HS-27A (cell line): ENCODE measurements at regions not wholly inside any gene's neighbourhood (a gene's known extent, or its start where the extent isn't known, plus 50 kb on each side); places are given as distances from the start of the nearest gene placed in this dataset.
"Not testable (repeated sequence)": the region's sequence is repeated elsewhere in the genome, so short reads cannot be mapped to it uniquely, and the experiment has no call there.

Experiments used
- DNase-seq: peaks from one replicate; pipeline ENCODE4 v3.0.0-alpha.2; 2012; ENCODE audit warnings: low read depth, missing footprints

DNA sequence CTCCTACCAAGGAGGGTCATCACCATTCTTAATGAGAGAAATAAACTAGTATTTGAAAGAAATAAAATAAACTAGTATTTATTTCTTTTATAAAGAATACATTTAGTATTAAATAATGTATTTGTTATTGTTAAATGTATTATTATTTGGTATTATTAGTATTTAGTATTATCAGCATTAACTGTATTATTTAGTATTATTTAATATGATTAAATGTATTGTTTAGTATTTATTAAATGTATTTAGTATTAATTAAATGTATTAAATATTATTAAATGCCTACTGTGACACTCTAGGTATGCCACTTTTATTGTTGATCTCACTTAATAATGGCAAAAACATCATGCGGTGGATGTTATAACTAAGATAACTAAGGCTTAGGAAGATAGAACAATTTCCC is 353.6 kb upstream of the MAP2 start:
- no peak for DNase-seq

DNA sequence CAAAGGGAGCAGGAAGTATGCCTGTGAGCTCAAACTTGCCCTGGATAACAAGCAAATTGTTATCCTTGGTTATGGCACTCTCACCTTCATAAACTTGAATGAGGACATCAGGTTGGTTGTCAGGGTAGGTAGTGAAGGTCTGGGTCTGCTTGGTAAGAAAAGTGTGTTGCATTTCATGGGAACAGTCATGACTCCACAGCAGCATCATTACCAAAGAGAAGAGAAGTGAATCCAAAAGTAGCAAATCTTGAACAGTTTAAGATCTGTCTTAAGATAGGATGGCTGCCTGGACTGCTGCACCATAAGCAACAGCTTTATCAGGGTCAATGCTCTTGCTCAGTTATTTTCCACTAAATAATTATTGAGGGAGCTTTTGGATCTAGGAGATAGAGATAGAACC is 350.7 kb upstream of the MAP2 start:
- no peak for DNase-seq

DNA sequence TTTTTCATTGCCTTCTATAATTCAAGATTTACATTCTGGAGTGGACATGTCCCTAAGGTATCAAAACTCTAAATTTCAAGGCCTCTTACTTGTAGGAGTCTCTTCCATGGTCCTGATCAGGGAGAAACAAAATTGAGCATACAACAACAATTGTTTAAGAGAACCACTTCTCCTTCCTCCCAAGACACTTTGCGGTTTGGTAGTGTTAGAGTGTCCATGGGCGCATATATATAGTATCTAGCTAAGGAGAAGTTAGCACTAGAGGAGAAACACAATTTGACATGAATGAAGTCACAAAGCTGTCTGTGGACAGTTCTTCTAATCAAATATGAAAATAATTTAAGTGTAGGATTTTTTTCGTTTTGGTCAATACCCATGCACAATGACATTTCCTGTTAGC is 349.1 kb upstream of the MAP2 start:
- DNase-seq: no peak

DNA sequence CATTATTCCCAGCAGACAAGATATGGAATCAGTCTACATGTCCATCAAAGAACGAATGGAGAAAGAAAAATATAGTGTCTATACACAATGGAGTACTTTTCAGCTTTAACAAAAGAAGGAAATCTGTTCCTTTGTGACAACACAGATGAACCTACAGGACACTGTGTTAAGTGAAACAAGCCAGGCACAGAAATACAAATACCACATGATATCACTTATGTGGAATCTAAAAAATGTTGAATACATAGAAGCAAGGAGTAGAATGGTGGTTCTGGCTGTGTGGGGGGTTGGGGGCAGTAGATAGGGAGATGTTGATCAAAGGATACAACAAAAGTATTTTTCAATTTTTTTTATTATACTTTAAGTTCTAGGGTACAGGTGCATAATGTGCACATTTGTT is 347.7 kb upstream of the MAP2 start:
- no peak for DNase-seq

DNA sequence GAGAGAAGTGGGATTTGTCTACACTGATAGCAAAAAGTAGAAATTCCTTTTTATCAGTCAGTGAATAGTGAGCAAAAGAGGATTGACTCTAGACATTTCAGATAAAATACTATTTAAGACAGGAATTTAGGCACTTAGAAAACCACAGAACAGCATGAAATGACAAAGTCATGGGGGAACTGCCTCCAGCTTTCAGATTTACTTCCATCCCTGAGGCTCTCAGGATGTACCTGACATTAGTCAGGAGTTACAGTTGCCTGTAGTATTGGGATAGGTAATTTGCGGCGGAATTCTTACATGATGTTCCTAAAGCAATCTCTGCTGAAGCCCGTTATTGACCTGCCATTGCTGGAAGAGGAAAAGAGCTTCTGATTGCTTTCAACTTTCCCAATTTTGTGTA is 337.1 kb upstream of the MAP2 start:
- DNase-seq: no peak

DNA sequence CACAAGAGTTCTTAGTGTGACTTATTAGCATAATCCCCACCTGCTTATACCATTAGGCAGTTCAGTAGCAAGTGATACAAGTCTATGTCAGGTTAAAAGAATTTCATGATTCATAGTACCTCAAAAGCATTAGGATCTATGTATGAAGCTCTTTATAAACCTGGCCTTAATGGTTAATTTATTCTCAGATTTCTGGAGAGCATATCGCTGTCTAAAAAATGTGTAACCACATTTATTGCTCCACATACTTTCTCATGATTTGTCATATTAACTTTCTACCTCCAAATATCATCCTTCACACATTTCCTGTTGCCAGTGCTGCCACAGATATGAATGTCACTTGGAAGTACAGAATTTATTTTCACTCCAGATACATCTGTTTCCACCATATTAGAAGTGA is 332.8 kb upstream of the MAP2 start:
- DNase-seq: no peak

DNA sequence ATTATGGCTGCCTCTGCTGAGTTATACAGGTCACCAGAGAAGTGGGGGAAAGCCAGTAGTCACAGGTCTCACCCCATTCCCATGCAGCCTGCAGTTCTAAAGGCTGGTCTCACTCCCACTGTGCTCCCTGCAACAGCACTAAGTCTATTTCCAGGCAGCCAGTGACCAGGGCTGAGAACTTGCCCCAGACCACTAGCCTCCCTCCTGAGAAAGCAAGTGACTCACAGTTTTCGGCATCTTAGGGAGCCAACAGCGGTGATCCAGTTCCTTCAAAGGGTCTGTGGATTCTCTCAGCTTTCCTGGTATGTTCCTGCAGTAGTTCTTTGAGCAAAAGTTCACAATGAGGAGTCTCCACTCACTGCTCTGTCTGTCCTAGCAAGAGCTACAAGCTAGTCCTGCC is 329.6 kb upstream of the MAP2 start:
- DNase-seq: no peak

DNA sequence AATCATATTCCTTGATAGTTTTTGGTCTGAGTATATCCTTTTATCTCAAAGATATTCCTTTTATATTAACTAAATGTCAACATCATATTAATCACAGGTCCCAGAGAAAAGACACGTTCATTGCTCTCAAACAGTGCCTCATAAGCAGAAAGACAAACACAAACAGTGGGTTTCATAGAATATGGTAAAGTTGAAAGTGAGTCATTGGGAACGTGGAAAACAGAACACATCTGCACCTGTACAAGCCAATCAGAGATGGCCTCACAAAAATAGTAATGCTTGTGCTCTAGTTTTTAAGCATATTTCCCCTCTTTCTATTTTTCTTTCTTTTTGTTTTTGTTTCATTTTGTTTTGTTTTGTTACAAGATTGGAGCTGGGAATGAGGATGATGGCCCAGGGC is 328.4 kb upstream of the MAP2 start:
- DNase-seq: no peak

DNA sequence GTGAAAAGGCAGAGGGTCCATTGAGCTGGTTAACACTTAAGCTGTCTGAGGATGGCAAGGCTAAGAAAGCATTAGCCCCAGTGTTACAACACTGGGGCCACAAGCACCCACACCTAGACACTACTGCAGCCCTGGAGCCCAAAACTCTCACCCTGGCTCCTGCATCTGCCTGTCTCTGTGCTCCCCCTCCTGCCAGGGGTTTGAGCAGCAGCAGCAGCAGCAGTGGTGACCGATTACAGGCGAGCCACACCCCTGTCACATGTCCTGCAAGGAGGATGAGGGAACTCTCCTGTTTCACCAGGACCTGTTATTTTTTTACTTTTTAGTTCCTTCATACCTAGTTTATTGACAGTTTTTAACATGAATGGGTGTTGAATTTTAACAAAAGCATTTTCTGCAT is 326.7 kb upstream of the MAP2 start:
- DNase-seq: no peak

DNA sequence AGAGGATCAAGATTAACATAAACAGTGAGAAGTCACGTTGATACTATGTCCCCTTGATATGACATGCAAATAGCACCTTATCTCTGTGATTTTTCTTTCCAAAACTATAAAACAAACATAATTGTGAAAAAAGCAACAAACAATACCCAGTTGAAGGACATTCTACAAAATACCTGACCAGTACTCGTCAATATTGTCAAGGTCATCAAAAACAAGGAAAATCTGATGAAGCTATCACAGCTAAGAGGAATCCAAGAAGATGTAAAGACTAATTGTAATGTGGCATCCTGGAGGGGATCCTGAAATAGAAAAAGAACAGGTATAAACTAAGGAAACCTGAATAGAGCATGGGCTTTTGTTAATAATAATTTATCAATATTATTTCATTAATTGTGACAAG is 321.5 kb upstream of the MAP2 start:
- no peak for DNase-seq

DNA sequence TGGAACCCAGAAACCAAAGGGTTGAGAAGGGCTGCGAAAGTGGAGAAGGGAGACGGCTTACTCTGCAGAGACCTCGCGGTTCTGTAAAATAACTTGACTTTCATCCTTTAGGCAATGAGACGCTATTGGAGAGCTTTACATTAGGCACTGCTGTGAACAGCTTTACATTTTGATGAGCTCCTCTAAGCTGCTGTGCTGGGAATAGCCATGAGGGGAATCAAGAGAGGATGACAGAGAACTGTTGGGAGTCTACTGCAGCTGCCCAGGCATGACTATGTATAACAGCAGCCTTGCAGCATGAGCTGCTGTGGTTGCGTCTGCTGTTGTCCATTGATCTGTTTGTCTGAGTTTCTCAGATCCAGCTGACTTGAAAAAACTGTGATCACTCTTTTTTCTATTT is 310.8 kb upstream of the MAP2 start:
- DNase-seq: no peak

DNA sequence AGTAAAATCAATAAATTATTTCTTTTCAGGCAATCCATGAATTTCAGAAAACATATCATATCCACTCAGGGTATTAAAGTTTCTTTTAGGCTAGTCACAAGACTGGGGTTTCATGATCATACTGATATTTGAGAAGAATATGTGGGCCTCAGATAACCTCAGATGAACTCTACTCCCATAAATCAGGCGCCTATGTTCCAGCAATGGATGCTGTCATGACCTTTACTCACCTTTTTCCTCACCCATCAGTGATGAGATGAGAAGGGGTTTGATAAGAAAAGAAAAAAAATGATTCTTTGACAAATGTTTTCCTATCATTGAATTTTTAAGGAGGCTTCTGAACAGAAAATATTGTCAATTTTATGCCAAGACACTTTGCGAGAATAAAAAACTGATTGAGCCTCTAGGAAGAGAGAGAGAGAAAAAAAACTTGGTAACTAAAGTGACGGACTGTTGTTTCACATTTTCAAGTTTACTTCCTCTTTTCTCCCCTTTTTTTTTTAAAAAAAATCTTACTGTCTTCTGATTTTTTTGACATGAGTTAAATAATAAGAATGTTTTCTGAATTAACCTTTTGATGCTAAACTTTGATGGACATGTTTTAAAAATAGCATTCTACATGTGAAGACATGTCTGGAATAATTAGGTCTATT is 309.1 kb upstream of the MAP2 start:
- no peak for DNase-seq

DNA sequence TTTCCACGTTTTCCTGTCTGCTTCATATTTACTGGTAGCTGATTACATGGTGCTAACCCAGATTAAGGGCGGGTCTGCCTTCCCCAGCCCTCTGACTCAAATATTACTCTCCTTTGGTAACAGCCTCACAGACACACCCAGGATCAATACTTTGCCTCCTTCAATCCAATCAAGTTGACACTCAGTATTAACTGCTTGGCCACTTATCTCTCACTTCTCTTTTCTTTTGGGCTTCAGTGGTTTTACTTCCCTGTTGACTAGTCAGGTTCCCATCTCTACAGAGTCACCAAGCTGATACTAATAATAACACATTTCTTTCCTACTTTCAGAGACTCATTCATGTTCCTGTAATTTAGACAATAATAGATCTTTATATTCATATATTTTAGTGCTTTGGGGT is 302.2 kb upstream of the MAP2 start:
- no peak for DNase-seq

DNA sequence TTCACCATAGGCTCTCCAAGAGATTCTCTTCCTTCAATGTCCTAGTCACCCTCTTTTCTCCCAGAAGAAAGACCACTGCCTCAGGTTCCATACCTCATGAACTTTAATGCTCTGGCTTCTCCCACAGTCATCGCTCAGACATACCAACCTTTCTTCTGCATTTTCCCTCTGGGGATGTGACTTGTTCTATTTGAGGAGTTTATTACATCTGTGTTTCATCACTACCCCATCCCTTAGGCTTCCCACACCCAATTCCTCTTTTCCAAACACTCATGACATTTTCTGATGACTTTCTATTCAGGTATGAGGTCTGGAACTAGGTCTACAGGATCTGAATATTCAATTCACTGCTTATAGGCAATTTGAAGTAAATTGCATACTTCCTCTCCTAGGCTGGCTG is 298.6 kb upstream of the MAP2 start:
- DNase-seq: no peak

DNA sequence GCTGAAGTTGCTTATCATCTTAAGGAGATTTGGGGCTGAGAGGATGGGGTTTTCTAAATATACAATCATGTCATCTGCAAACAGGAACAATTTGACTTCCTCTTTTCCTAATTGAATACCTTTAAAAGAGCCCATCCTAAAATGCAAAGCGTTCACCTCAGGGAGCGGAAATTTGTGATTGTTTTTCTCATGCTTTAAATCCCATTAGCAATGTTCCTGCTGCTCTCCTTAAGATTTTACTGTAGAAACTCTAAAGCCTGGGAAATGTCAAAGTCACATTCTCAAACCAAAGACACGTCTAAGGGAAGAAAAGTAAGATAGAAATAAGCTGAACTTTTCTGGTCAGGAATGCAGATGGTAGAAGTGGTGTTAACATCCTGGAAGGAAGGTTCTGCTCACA is 285.8 kb upstream of the MAP2 start:
- no peak for DNase-seq

DNA sequence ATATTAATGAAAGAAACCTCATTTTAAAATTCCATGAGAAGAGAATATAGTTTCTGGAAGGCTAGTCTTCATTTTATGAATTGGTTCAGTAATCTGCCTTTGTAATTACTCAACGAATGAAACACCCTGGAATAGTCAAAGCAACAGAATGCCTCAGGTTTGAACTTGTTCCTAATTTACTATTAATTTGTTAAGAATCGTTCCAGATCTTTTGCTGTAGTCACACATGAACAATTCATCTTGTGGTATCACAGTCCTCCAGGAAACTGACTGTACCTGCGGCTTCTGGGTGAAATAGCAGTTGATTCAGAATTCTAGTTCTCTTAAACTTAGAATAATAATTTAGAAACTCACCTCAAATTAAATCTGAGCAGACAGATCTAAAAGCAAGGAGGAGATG is 282.7 kb upstream of the MAP2 start:
- DNase-seq: no peak

DNA sequence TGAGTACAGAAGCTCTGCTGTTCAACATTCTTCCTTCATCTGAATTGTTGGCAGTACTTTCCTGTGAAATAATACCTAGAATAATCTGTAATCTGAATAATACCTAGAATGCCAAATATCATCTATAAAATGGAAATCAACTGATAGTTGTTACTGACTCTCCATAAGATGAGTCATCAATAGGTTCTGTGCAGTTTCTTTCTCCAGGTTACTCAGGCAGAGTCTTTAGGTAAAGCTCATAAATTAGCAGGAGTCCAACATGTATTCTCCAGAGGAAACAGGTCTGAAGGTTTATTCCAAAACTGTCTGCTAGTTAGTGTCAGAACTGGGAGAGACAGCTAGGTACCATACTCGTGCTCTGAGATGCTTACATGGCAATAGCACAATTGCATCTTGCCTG is 282.0 kb upstream of the MAP2 start:
- DNase-seq: no peak

DNA sequence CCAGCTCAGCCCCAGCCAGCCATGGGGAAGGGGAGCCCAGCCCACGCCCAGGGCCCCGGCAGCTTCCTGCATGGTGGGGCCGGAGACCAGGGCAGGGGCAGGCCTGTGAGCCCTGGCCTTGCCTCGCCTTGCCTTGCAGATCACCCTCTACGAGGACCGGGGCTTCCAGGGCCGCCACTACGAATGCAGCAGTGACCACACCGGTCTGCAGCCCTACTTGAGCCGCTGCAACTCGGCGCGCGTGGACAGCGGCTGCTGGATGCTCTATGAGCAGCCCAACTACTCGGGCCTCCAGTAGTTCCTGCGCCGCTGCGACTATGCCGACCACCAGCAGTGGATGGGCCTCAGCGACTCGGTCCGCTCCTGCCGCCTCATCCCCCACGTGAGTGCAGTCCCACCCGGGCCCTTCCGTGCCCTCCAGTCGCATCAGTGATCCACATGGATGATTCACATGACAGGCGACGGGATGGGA is 278.6 kb upstream of the MAP2 start:
- not testable (repeated sequence) for DNase-seq

DNA sequence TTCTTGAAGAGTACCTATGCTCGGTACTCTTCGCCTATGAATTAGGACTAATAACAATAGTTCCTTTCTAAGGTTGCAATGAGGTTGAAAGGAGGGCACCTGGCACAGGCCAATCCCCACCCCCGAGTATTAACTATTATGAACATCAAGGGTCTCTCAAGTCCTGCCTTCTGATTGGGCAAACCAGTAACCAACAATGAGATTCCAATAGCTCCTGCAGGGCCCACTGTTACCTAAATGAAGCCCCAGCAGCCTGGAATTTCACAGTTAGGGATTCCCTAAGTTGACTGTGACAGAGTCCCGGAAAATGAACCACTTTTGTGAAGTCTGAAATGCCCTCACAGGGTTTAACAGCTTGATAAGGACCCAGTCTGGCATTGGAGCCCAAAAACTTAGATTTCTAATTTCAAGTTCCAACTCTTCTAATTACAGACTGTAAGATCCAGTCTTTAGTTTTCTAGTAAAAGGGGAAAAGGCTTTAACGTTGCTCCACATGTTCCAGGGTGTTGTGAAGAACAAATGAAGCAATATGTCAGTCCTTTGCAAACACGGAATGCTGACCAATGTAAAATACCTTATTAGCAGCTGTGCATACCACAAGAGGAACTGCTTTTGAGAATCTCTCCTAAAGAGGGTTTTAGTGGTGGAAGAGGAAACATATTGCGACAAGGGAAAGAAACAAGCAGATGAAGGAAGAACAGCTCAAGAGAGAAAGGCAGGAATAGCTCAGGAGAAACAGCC is 277.7 kb upstream of the MAP2 start:
- no peak for DNase-seq

DNA sequence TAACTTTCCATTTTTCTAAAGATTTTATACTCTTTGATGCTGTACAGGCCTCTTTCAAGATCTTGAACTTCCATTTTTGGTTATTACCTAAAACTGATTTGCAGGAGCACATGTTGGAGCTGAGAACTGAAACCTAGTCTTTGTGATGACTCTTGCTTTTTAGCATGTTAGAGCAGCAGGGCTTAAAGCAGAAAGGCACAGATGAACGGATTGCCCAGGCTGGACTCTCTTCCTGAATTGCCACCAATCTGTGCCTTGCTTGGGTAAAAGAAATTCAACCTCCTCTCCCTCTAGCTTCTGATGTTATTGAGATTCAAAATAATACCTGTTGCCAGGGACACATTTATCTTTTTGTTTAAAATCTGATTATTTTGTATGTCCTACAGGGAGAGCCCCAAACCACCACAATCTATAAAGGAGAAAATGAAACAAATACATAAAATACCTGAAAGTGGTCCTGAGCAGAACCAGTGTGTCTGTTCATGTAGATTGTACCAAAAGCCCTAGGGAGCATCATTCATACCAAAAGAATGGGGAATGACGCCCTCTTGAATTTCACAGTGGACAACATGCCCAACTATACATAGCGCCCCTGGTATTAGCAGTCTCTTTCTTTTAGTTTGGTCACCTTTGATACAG is 277.0 kb upstream of the MAP2 start:
- DNase-seq: no peak

DNA sequence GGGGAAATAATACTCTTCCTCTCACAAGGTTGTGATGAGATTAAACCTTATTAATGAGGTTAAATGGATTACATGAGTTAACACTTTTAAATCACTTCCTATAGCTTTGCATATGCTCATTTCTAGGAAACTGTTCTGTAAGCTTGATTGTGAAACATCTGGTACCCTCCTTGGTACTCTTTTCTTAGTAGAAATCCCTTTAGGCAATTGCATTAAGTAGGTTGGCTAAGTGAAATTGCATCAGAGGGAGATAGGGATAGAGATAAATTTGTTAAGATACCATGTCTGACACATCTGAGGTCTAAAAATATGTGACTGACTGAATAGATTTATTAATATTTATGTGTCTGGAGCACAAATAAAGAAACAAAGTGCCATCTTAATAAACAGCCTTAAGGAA is 275.9 kb upstream of the MAP2 start:
- DNase-seq: no peak

DNA sequence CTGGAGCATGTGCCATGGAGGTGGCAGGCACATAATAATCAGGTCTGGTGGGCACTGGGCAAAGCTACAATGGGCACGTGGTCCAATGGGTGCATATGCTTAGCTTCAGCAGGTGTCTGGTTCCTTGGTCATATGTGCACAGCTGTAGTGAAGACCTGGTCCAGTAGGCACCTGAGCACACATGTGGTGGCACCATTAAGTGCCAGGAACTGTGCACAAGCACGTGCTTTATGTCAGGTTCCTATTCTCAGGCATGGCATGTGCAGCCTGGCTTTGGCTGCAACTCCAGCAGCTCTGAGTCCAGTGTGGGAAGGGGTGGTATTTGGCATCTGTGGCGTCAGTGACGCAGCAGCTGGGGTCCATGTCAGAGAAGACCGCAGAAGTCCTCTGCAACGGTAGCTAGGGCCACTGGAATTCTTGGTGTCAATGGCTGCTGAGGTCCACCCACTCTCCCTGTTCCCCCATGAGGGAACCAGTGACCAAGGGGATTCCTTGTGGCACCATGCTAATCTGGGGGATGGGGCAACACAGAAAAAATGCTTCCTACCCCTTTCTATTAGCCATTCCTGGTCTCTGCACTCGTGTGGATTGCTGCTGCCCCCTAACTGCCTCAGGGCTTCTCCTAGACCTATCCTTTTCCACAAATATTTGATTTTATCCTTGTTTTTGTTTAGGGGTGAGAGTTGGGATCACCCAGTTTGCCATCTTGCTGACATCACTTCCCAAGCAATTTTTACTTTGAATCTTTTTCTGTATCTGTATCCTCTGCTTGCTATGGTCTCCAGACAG is 262.9 kb upstream of the MAP2 start:
- DNase-seq: no peak

DNA sequence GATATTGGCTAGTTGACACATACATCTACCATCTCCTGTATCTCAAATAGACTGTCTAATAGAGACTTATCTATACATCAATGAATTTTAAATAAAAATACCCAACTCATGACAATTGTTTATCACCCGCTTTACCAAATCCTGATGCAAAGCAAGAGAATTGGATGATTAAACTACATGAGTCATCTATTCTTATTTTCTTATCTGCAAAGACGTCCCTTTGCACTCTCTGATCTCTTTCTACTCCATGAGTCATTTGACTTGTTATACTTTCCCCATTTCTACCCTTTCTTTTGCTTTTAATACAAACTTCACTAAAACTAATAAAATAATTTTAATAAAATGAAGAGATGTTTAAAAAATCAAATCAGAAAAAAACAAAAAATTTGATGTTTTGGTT is 261.7 kb upstream of the MAP2 start:
- DNase-seq: no peak
